A549 (cell line): ENCODE measurements at regions not wholly inside any gene's neighbourhood (a gene's known extent, or its start where the extent isn't known, plus 50 kb on each side); places are given as distances from the start of the nearest gene placed in this dataset.

ENCODE experiments used
- EP300 ChIP-seq, 2 experiments: fragments of >200 bp; sonication (Bioruptor Twin); formaldehyde crosslinking; IDR thresholded peaks; 2 replicates in 1 of 2; 3 replicates in 1 of 2; pipeline ENCODE4 v1.6.1; 2016 to 2017
- HDAC2 ChIP-seq: fragments of 200-600 bp; sonication (generic); IDR thresholded peaks from 2 replicates; pipeline ENCODE4 v1.6.1; 2016
- HOXB13 ChIP-seq: fragments of 250-450 bp; sonication (Bioruptor Pico); IDR thresholded peaks from 2 replicates; pipeline ENCODE4 v1.5.0; 2020; ENCODE audit warnings: low read depth, mild to moderate bottlenecking, moderate library complexity
- KDM1A ChIP-seq: fragments of 200-600 bp; sonication (generic); IDR thresholded peaks from 2 replicates; pipeline ENCODE4 v1.6.1; 2016; ENCODE audit warnings: low read depth, mild to moderate bottlenecking
- MAFK ChIP-seq: fragments of 450-650 bp; IDR thresholded peaks from 2 replicates; pipeline ENCODE4 v1.6.1; 2014; ENCODE audit not compliant: partially characterized antibody
- POLR2A ChIP-seq: IDR thresholded peaks from 2 replicates; pipeline ENCODE4 v1.6.1; 2012; ENCODE audit warnings: mild to moderate bottlenecking, low read length
- TP53 ChIP-seq: fragments of 250-450 bp; sonication (Bioruptor Pico); IDR thresholded peaks from 2 replicates; pipeline ENCODE4 v1.5.0; 2021; ENCODE audit warnings: mild to moderate bottlenecking, moderate library complexity
- ZFP36 ChIP-seq: fragments of 450-650 bp; IDR thresholded peaks from 2 replicates; pipeline ENCODE4 v1.6.1; 2014; ENCODE audit warnings: borderline replicate concordance; ENCODE audit not compliant: partially characterized antibody
- ZNF302 ChIP-seq: fragments of 250-450 bp; sonication (Bioruptor Pico); IDR thresholded peaks from 2 replicates; pipeline ENCODE4 v1.9.0; 2021; ENCODE audit warnings: inconsistent platforms, mild to moderate bottlenecking, moderate library complexity
- TF ChIP-seq, protein P1 (sequence below): fragments of >200 bp; sonication (Bioruptor Twin); formaldehyde crosslinking; IDR thresholded peaks from 3 replicates; pipeline ENCODE4 v1.5.1; 2016
- TF ChIP-seq, protein P2 (sequence below): fragments of >200 bp; sonication (Bioruptor Twin); formaldehyde crosslinking; IDR thresholded peaks from 2 replicates; pipeline ENCODE4 v1.6.1; 2016

DNA sequence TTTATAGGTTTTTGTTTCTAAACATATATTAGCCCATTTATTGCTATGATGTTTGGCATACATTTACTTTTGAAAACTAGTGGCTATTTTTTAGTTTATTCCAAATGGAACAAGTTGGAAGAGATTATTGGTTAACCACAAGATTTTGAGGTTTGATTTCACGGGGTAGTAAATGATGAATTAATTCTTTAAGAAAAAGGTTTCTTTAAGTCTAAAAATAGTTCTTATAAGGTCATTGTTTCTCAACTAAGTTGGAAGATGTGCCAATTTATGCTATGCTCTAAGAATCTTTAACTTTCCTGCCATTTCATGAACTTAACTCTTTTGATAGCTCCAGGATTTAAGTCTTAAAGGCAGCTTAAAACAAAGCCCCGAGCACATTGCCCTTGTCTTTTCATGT lies 183.8 kb downstream of the LMO4 start:
- TF ChIP-seq MAFK = no peak
- TF ChIP-seq EP300 (IDR thresholded peaks at IDR 0.05) = no peak
- TF ChIP-seq, protein P1, sequence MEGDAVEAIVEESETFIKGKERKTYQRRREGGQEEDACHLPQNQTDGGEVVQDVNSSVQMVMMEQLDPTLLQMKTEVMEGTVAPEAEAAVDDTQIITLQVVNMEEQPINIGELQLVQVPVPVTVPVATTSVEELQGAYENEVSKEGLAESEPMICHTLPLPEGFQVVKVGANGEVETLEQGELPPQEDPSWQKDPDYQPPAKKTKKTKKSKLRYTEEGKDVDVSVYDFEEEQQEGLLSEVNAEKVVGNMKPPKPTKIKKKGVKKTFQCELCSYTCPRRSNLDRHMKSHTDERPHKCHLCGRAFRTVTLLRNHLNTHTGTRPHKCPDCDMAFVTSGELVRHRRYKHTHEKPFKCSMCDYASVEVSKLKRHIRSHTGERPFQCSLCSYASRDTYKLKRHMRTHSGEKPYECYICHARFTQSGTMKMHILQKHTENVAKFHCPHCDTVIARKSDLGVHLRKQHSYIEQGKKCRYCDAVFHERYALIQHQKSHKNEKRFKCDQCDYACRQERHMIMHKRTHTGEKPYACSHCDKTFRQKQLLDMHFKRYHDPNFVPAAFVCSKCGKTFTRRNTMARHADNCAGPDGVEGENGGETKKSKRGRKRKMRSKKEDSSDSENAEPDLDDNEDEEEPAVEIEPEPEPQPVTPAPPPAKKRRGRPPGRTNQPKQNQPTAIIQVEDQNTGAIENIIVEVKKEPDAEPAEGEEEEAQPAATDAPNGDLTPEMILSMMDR = no peak
- no peak for TF ChIP-seq HOXB13 (CRISPR knock-in tag)
- no peak for TF ChIP-seq HDAC2
- TF ChIP-seq KDM1A = no peak
- TF ChIP-seq ZFP36 = no peak
- TF ChIP-seq POLR2A = no peak
- TF ChIP-seq, protein P2, sequence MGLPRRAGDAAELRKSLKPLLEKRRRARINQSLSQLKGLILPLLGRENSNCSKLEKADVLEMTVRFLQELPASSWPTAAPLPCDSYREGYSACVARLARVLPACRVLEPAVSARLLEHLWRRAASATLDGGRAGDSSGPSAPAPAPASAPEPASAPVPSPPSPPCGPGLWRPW = no peak
- no peak for TF ChIP-seq ZNF302 (CRISPR knock-in tag)
- TF ChIP-seq TP53 (CRISPR knock-in tag) = no peak
